PFSK-1 (cell line): ENCODE measurements at regions not wholly inside any gene's neighbourhood (a gene's known extent, or its start where the extent isn't known, plus 50 kb on each side); places are given as distances from the start of the nearest gene placed in this dataset.

ENCODE experiments used
- SIN3A ChIP-seq: IDR thresholded peaks from 2 replicates; pipeline ENCODE4 v1.6.1; 2012; ENCODE audit warnings: mild to moderate bottlenecking, low read length, moderate library complexity, borderline replicate concordance; ENCODE audit not compliant: insufficient read depth
- TF ChIP-seq, protein P1 (sequence below), 2 experiments: IDR thresholded peaks; 2 replicates each; pipeline versions ENCODE4 v1.6.1 to v1.8.0; 2011 to 2012; ENCODE audit warnings: low read depth in 2 of 2, low read length in 2 of 2, control low read depth in 1 of 2, inconsistent platforms in 1 of 2, mild to moderate bottlenecking in 1 of 2, moderate library complexity in 1 of 2; ENCODE audit not compliant: insufficient read depth in 1 of 2

DNA sequence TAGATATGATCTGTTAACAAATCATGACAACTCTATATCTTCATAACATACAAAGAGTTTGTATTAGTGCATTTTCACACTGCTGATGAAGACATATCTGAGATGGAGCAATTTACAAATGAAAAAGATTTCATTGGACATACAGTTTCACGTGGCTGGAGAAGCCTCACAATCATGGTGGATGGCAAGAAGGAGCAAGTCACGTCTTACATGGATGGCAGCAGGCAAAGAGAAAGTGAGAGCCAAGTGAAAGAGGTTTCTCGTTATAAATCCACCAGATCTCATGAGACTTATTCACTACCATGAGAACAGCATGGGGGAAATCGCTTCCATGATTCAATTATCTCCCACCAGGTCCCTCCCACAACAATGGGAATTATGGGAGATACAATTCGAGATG, 157.6 kb downstream of the DUSP6 start:
- TF ChIP-seq, protein P1, sequence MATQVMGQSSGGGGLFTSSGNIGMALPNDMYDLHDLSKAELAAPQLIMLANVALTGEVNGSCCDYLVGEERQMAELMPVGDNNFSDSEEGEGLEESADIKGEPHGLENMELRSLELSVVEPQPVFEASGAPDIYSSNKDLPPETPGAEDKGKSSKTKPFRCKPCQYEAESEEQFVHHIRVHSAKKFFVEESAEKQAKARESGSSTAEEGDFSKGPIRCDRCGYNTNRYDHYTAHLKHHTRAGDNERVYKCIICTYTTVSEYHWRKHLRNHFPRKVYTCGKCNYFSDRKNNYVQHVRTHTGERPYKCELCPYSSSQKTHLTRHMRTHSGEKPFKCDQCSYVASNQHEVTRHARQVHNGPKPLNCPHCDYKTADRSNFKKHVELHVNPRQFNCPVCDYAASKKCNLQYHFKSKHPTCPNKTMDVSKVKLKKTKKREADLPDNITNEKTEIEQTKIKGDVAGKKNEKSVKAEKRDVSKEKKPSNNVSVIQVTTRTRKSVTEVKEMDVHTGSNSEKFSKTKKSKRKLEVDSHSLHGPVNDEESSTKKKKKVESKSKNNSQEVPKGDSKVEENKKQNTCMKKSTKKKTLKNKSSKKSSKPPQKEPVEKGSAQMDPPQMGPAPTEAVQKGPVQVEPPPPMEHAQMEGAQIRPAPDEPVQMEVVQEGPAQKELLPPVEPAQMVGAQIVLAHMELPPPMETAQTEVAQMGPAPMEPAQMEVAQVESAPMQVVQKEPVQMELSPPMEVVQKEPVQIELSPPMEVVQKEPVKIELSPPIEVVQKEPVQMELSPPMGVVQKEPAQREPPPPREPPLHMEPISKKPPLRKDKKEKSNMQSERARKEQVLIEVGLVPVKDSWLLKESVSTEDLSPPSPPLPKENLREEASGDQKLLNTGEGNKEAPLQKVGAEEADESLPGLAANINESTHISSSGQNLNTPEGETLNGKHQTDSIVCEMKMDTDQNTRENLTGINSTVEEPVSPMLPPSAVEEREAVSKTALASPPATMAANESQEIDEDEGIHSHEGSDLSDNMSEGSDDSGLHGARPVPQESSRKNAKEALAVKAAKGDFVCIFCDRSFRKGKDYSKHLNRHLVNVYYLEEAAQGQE (IDR thresholded peaks at IDR 0.05; ENCODE audit: insufficient read depth in 1 of 2, low read depth in 2 of 2, low read length in 2 of 2), result no peak
- TF ChIP-seq SIN3A, result no peak
